Stomach (tissue), 4 donors: ENCODE measurements at regions not wholly inside any gene's neighbourhood (a gene's known extent, or its start where the extent isn't known, plus 50 kb on each side); places are given as distances from the start of the nearest gene placed in this dataset.

Experiments
- POLR2AphosphoS5 ChIP-seq, 3 donors: sonication (generic); formaldehyde crosslinking; IDR thresholded peaks; one replicate each; pipeline ENCODE4 v1.6.1; 2016; ENCODE audit warnings: antibody characterized with exemption in 3 of 3
- TF ChIP-seq, protein P1 (sequence below), 7 experiments: fragments of 450-650 bp in 4 of 7; fragments of 200-600 bp in 3 of 7; sonication (generic) in 3 of 7; IDR thresholded peaks; one replicate each; pipeline ENCODE4 v1.5.1; 2016 to 2019; ENCODE audit warnings: antibody characterized with exemption in 7 of 7, control low read depth in 2 of 7, mild to moderate bottlenecking in 1 of 7

DNA sequence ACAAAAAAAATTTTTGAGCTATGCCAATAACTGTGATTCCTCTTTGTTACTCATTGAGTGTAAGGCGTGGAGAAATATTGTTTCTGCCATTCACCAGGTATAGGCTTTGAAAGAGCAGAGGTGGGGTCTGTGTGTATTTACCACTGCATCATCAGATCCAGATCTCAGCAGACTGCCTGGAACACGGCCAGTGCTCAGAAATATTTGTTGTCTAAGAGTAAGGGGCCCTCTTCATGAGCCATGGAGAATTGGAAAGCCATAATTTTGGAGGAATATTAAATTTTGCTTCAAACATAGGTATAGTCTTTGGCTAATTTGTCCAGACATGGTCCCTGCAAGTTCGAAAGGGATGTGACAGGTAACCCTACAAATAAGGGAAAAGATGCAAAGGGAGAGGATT is 231.3 kb upstream of the IRF2BP2 start:
- TF ChIP-seq, protein P1, sequence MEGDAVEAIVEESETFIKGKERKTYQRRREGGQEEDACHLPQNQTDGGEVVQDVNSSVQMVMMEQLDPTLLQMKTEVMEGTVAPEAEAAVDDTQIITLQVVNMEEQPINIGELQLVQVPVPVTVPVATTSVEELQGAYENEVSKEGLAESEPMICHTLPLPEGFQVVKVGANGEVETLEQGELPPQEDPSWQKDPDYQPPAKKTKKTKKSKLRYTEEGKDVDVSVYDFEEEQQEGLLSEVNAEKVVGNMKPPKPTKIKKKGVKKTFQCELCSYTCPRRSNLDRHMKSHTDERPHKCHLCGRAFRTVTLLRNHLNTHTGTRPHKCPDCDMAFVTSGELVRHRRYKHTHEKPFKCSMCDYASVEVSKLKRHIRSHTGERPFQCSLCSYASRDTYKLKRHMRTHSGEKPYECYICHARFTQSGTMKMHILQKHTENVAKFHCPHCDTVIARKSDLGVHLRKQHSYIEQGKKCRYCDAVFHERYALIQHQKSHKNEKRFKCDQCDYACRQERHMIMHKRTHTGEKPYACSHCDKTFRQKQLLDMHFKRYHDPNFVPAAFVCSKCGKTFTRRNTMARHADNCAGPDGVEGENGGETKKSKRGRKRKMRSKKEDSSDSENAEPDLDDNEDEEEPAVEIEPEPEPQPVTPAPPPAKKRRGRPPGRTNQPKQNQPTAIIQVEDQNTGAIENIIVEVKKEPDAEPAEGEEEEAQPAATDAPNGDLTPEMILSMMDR (IDR thresholded peaks at IDR 0.05), result no peak
- no peak for TF ChIP-seq POLR2AphosphoS5 (IDR thresholded peaks at IDR 0.05)
